ENCODE measurements at regions not wholly inside any gene's neighbourhood (a gene's known extent, or its start where the extent isn't known, plus 50 kb on each side); places are given as distances from the start of the nearest gene placed in this dataset.

DNA sequence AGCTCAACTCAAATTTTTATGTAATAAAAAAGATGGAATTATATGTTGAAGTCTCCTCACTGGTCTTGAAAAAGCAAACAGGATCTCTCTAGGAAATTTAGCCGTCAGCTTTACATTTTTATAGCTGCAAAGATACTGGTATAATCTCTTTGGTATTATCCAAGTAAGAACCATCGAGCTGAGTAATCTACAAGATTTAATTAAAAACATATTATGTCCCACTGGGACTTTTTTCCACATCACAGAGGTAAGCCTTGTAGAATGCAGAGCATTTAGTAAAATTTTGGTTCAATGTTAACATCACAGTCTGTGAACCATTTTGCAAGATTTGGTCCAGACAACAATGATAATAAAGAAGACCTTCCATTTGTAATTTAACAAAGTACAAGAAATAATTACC, 162.6 kb upstream of the SLC39A10 start (continued):
- TF ChIP-seq ZBED1 (IDR thresholded peaks at IDR 0.05; ENCODE audit: borderline replicate concordance): no peak
- no peak for TF ChIP-seq TBL1XR1 (IDR thresholded peaks at IDR 0.05; ENCODE audit: low read depth, low read length)
- no peak for TF ChIP-seq MTA2 (IDR thresholded peaks at IDR 0.05; ENCODE audit: low read depth)
- TF ChIP-seq PML (IDR thresholded peaks at IDR 0.05; ENCODE audit: low read length): no peak
- TF ChIP-seq KDM1A (IDR thresholded peaks at IDR 0.05; ENCODE audit: borderline replicate concordance): no peak
- TF ChIP-seq ZNF274 (IDR thresholded peaks at IDR 0.05; ENCODE audit: insufficient read depth, insufficient read length): no peak
- TF ChIP-seq RAD21 (IDR thresholded peaks at IDR 0.05; ENCODE audit: insufficient read depth, low read depth, low read length): no peak
- TF ChIP-seq RCOR1 (conservative IDR thresholded peaks at IDR 0.05; ENCODE audit: low read depth, low read length): no peak
- TF ChIP-seq CREM (IDR thresholded peaks at IDR 0.05; ENCODE audit: low read depth): no peak
- no peak for TF ChIP-seq CHD2 (IDR thresholded peaks at IDR 0.05; ENCODE audit: borderline replicate concordance, low read depth, low read length)

GRCh38 chr2:195493416-195493815, 163.6 kb upstream of the SLC39A10 start:
- no peaks in the 10 kb centered on the region for H3K4me1 ChIP-seq (ENCODE audit: control insufficient read depth, insufficient read depth, low read length)
- no peaks in the 10 kb centered on the region for H4K20me1 ChIP-seq (ENCODE audit: control insufficient read depth, insufficient read depth)
- H2AFZ ChIP-seq (ENCODE audit: control insufficient read depth, low read depth, low read length): no peak overlapping the region
- H3K9me3 ChIP-seq (replicated peaks; ENCODE audit: control insufficient read depth, insufficient read depth, low read length): peaks cover 2% of the 10 kb centered on the region; the same call in 2 of the 3 replicates
- RAD21 ChIA-PET (ENCODE audit: unreplicated experiment): interaction anchor here (0.5 to 1.7 kb wide), 3 partner anchors 9 to 776 kb away, joined by 3 to 5 read pairs (median 4); no protein-coding TSS in a partner anchor
- ATAC-seq (no peak), FAIRE-seq (no peak), DNase-seq (ENCODE audit: low read depth, low spot score) (no peak)
- H3K27me3 ChIP-seq (replicated peaks in 1 of 2; ENCODE audit: control insufficient read depth in 2 of 2, insufficient read depth in 2 of 2, low read length in 1 of 2): no peaks in the 10 kb centered on the region
- CTCF ChIA-PET: interaction anchor here (0.6 to 2.1 kb wide), 4 partner anchors 9 to 1437 kb away, joined by 3 to 10 read pairs (median 3); no protein-coding TSS in a partner anchor
- in situ Hi-C loops (cut with MboI) (loop anchor here (10.0 kb wide), 1 partner anchor 161 kb away; the partner anchor contains the start of gene SLC39A10), intact Hi-C loops (cut with micrococcal nuclease; ENCODE audit: unreplicated experiment) (no loop called here)
- no TSS peak for BruUV-seq (replicated peaks)
- H3K9ac ChIP-seq (ENCODE audit: control insufficient read depth, insufficient read depth, low read length): no peak overlapping the region
- H3K4me2 ChIP-seq (ENCODE audit: control insufficient read depth, insufficient read depth): no peak overlapping the region
- 82% methylated on average over 7 of the region's 7 CpGs for WGBS (ENCODE audit: insufficient coverage, insufficient replicate concordance, low lambda C conversion rate, missing lambda C conversion rate)
- no peak overlapping the region for H3K4me3 ChIP-seq
- SMC1A ChIA-PET (ENCODE audit: uncharacterized antibody, unreplicated experiment): interaction anchor here (0.7 to 2.5 kb wide), 11 partner anchors 9 to 167 kb away, joined by 3 to 8 read pairs (median 4); no protein-coding TSS in a partner anchor
- no peak overlapping the region for H3K27ac ChIP-seq (ENCODE audit: control insufficient read depth, insufficient read depth)
- POLR2A ChIA-PET: no interaction called here
- H3K36me3 ChIP-seq (ENCODE audit: control insufficient read depth in 2 of 2, insufficient read depth in 2 of 2, low read length in 1 of 2): no peaks in the 10 kb centered on the region
- H3K79me2 ChIP-seq (ENCODE audit: control insufficient read depth, insufficient read depth, low read length): no peaks in the 10 kb centered on the region
- TF ChIP-seq BACH1 (IDR thresholded peaks at IDR 0.05; ENCODE audit: borderline replicate concordance): no peak
- no peak for TF ChIP-seq NFYA (IDR thresholded peaks at IDR 0.05; ENCODE audit: borderline replicate concordance, low read depth, low read length)
- no peak for TF ChIP-seq SMAD1 (IDR thresholded peaks at IDR 0.05; ENCODE audit: low read depth, partially characterized antibody)
- TF ChIP-seq HDAC2 (IDR thresholded peaks at IDR 0.05): no peak
- TF ChIP-seq CHD2 (IDR thresholded peaks at IDR 0.05; ENCODE audit: borderline replicate concordance, low read depth, low read length): no peak
- TF ChIP-seq MLLT1 (IDR thresholded peaks at IDR 0.05): no peak
- TF ChIP-seq SIN3A (IDR thresholded peaks at IDR 0.05; ENCODE audit: low read depth, low read length): no peak
- TF ChIP-seq, protein P1, sequence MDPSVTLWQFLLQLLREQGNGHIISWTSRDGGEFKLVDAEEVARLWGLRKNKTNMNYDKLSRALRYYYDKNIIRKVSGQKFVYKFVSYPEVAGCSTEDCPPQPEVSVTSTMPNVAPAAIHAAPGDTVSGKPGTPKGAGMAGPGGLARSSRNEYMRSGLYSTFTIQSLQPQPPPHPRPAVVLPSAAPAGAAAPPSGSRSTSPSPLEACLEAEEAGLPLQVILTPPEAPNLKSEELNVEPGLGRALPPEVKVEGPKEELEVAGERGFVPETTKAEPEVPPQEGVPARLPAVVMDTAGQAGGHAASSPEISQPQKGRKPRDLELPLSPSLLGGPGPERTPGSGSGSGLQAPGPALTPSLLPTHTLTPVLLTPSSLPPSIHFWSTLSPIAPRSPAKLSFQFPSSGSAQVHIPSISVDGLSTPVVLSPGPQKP (IDR thresholded peaks at IDR 0.05; ENCODE audit: low read depth, low read length): no peak
- no peak for TF ChIP-seq POU2F2 (IDR thresholded peaks at IDR 0.05; ENCODE audit: borderline replicate concordance, low read depth, low read length)
- TF ChIP-seq, protein P2, sequence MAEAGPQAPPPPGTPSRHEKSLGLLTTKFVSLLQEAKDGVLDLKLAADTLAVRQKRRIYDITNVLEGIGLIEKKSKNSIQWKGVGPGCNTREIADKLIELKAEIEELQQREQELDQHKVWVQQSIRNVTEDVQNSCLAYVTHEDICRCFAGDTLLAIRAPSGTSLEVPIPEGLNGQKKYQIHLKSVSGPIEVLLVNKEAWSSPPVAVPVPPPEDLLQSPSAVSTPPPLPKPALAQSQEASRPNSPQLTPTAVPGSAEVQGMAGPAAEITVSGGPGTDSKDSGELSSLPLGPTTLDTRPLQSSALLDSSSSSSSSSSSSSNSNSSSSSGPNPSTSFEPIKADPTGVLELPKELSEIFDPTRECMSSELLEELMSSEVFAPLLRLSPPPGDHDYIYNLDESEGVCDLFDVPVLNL (IDR thresholded peaks at IDR 0.05; ENCODE audit: low read depth, low read length): no peak
- TF ChIP-seq ZBTB33 (IDR thresholded peaks at IDR 0.05): 0 out of 2 replicates have a peak, but pooled peaks have one; percentile 45

All from GM12878 (cell line).